ENCODE measurements at regions not wholly inside any gene's neighbourhood (a gene's known extent, or its start where the extent isn't known, plus 50 kb on each side); places are given as distances from the start of the nearest gene placed in this dataset.
A peak's percentile ranks its signal among the peaks of the same experiment; 100 is the strongest.

GRCh38 chr4:52266537-52267137 lies 215.5 kb downstream of the SPATA18 start:
- Histone ChIP-seq H3K79me2 (ENCODE audit: control insufficient read depth, insufficient read depth, low read length) (no peaks in the 10 kb centered on the region), H3K36me3 (ENCODE audit: control insufficient read depth, insufficient read depth, low read length) (no peaks in the 10 kb centered on the region), H2BK120ac (ENCODE audit: low read depth, low read length) (no peak overlapping the region), H3K4me3 (ENCODE audit: low read length) (no peak overlapping the region), H3K27me3 (ENCODE audit: insufficient read depth, low read length, poor library complexity) (no peaks in the 10 kb centered on the region), H3K4me2 (ENCODE audit: low read length) (no peak overlapping the region), H3K18ac (ENCODE audit: low read length) (no peak overlapping the region), H3K9ac (ENCODE audit: low read length) (no peak overlapping the region), H3K23ac (ENCODE audit: low read length) (no peak overlapping the region), H3K56ac (ENCODE audit: low read length) (no peak overlapping the region), H4K8ac (ENCODE audit: low read depth, low read length) (no peak overlapping the region), H3K27ac (ENCODE audit: low read depth, low read length) (no peak overlapping the region), H2BK5ac (ENCODE audit: low read length) (peak overlapping the region; percentile 62), H4K5ac (ENCODE audit: low read length) (peak overlapping the region; percentile 37), H3K79me1 (ENCODE audit: low read length) (no peaks in the 10 kb centered on the region), H3K4me1 (ENCODE audit: control insufficient read depth, low read depth, low read length) (no peaks in the 10 kb centered on the region), H2AK5ac (ENCODE audit: low read length) (no peak overlapping the region), H3K4ac (ENCODE audit: low read depth, low read length) (no peak overlapping the region), H2BK15ac (replicated peaks; ENCODE audit: low read depth) (no peak overlapping the region)
- DNase-seq: peak; percentile 55

- Histone ChIP-seq H2AK5ac (ENCODE audit: low read length) (no peak overlapping the region), H3K56ac (ENCODE audit: low read length) (no peak overlapping the region), H3K4me2 (ENCODE audit: low read length) (no peak overlapping the region), H2BK15ac (replicated peaks; ENCODE audit: low read depth) (no peak overlapping the region), H3K4me1 (ENCODE audit: control insufficient read depth, low read depth, low read length) (no peaks in the 10 kb centered on the region), H3K36me3 (ENCODE audit: control insufficient read depth, insufficient read depth, low read length) (no peaks in the 10 kb centered on the region), H2BK5ac (ENCODE audit: low read length) (no peak overlapping the region), H2BK120ac (ENCODE audit: low read depth, low read length) (no peak overlapping the region), H3K9ac (ENCODE audit: low read length) (no peak overlapping the region), H3K27me3 (ENCODE audit: insufficient read depth, low read length, poor library complexity) (no peaks in the 10 kb centered on the region), H3K27ac (ENCODE audit: low read depth, low read length) (no peak overlapping the region), H4K5ac (ENCODE audit: low read length) (no peak overlapping the region), H3K4me3 (ENCODE audit: low read length) (no peak overlapping the region), H3K23ac (ENCODE audit: low read length) (no peak overlapping the region), H3K79me2 (ENCODE audit: control insufficient read depth, insufficient read depth, low read length) (no peaks in the 10 kb centered on the region), H3K79me1 (ENCODE audit: low read length) (no peaks in the 10 kb centered on the region), H3K18ac (ENCODE audit: low read length) (no peak overlapping the region), H3K4ac (ENCODE audit: low read depth, low read length) (no peak overlapping the region), H4K8ac (ENCODE audit: low read depth, low read length) (no peak overlapping the region)
- DNase-seq: no peak
Observed at GRCh38 chr4:52269761-52270160, 218.7 kb downstream of the SPATA18 start.

GRCh38 chr4:52273885-52274284 lies 222.8 kb downstream of the SPATA18 start:
- Histone ChIP-seq H3K9ac (ENCODE audit: low read length) (no peak overlapping the region), H3K23ac (ENCODE audit: low read length) (no peak overlapping the region), H3K4me3 (ENCODE audit: low read length) (no peak overlapping the region), H3K36me3 (ENCODE audit: control insufficient read depth, insufficient read depth, low read length) (no peaks in the 10 kb centered on the region), H4K5ac (ENCODE audit: low read length) (no peak overlapping the region), H3K56ac (ENCODE audit: low read length) (no peak overlapping the region), H3K79me2 (ENCODE audit: control insufficient read depth, insufficient read depth, low read length) (no peaks in the 10 kb centered on the region), H3K79me1 (ENCODE audit: low read length) (no peaks in the 10 kb centered on the region), H4K8ac (ENCODE audit: low read depth, low read length) (no peak overlapping the region), H2BK120ac (ENCODE audit: low read depth, low read length) (no peak overlapping the region), H3K4ac (ENCODE audit: low read depth, low read length) (no peak overlapping the region), H3K4me1 (ENCODE audit: control insufficient read depth, low read depth, low read length) (no peaks in the 10 kb centered on the region), H2AK5ac (ENCODE audit: low read length) (no peak overlapping the region), H3K18ac (ENCODE audit: low read length) (no peak overlapping the region), H2BK5ac (ENCODE audit: low read length) (no peak overlapping the region), H3K27me3 (ENCODE audit: insufficient read depth, low read length, poor library complexity) (no peaks in the 10 kb centered on the region), H3K4me2 (ENCODE audit: low read length) (no peak overlapping the region), H2BK15ac (replicated peaks; ENCODE audit: low read depth) (no peak overlapping the region), H3K27ac (ENCODE audit: low read depth, low read length) (no peak overlapping the region)
- DNase-seq: no peak

- no peak overlapping the region for H3K23ac ChIP-seq (ENCODE audit: low read length)
- H3K4me2 ChIP-seq (ENCODE audit: low read length): no peak overlapping the region
- H3K27ac ChIP-seq (ENCODE audit: low read depth, low read length): no peak overlapping the region
- H3K36me3 ChIP-seq (ENCODE audit: control insufficient read depth, insufficient read depth, low read length): no peaks in the 10 kb centered on the region
- H3K79me1 ChIP-seq (ENCODE audit: low read length): no peaks in the 10 kb centered on the region
- H2BK15ac ChIP-seq (replicated peaks; ENCODE audit: low read depth): no peak overlapping the region
- no peaks in the 10 kb centered on the region for H3K4me1 ChIP-seq (ENCODE audit: control insufficient read depth, low read depth, low read length)
- no peaks in the 10 kb centered on the region for H3K79me2 ChIP-seq (ENCODE audit: control insufficient read depth, insufficient read depth, low read length)
- no peak overlapping the region for H3K18ac ChIP-seq (ENCODE audit: low read length)
- no peak overlapping the region for H2BK5ac ChIP-seq (ENCODE audit: low read length)
- no peak overlapping the region for H3K56ac ChIP-seq (ENCODE audit: low read length)
- peak overlapping the region; percentile 49 for H2BK120ac ChIP-seq (ENCODE audit: low read depth, low read length)
- no peak overlapping the region for H4K8ac ChIP-seq (ENCODE audit: low read depth, low read length)
- no peak overlapping the region for H3K9ac ChIP-seq (ENCODE audit: low read length)
- no peak overlapping the region for H3K4me3 ChIP-seq (ENCODE audit: low read length)
- no peaks in the 10 kb centered on the region for H3K27me3 ChIP-seq (ENCODE audit: insufficient read depth, low read length, poor library complexity)
- no peak overlapping the region for H2AK5ac ChIP-seq (ENCODE audit: low read length)
- WGBS (ENCODE audit: extremely low coverage, insufficient coverage, low lambda C conversion rate): no CpG with 5 or more reads among the region's 4 CpGs
- DNase-seq: no peak
- H4K5ac ChIP-seq (ENCODE audit: low read length): no peak overlapping the region
- H3K4ac ChIP-seq (ENCODE audit: low read depth, low read length): no peak overlapping the region
Observed at GRCh38 chr4:52288212-52288855, 237.2 kb downstream of the SPATA18 start.

- Histone ChIP-seq H3K4ac (ENCODE audit: low read depth, low read length) (no peak overlapping the region), H3K9ac (ENCODE audit: low read length) (no peak overlapping the region), H3K23ac (ENCODE audit: low read length) (no peak overlapping the region), H4K8ac (ENCODE audit: low read depth, low read length) (peak overlapping the region; percentile 56), H3K36me3 (ENCODE audit: control insufficient read depth, insufficient read depth, low read length) (no peaks in the 10 kb centered on the region), H4K5ac (ENCODE audit: low read length) (no peak overlapping the region), H2BK5ac (ENCODE audit: low read length) (no peak overlapping the region), H3K27ac (ENCODE audit: low read depth, low read length) (no peak overlapping the region), H3K4me1 (ENCODE audit: control insufficient read depth, low read depth, low read length) (no peaks in the 10 kb centered on the region), H3K79me2 (ENCODE audit: control insufficient read depth, insufficient read depth, low read length) (no peaks in the 10 kb centered on the region), H3K79me1 (ENCODE audit: low read length) (no peaks in the 10 kb centered on the region), H2BK15ac (replicated peaks; ENCODE audit: low read depth) (no peak overlapping the region), H2BK120ac (ENCODE audit: low read depth, low read length) (no peak overlapping the region), H3K27me3 (ENCODE audit: insufficient read depth, low read length, poor library complexity) (no peaks in the 10 kb centered on the region), H3K4me2 (ENCODE audit: low read length) (no peak overlapping the region), H3K56ac (ENCODE audit: low read length) (no peak overlapping the region), H2AK5ac (ENCODE audit: low read length) (no peak overlapping the region), H3K4me3 (ENCODE audit: low read length) (no peak overlapping the region), H3K18ac (ENCODE audit: low read length) (no peak overlapping the region)
- DNase-seq: no peak
- WGBS (ENCODE audit: extremely low coverage, insufficient coverage, low lambda C conversion rate): no CpG with 5 or more reads among the region's 4 CpGs
Observed at GRCh38 chr4:52290466-52290865, 239.4 kb downstream of the SPATA18 start.

GRCh38 chr4:52292245-52292644 lies 241.1 kb downstream of the SPATA18 start:
- H3K4ac ChIP-seq (ENCODE audit: low read depth, low read length): no peak overlapping the region
- H3K23ac ChIP-seq (ENCODE audit: low read length): no peak overlapping the region
- no peaks in the 10 kb centered on the region for H3K79me2 ChIP-seq (ENCODE audit: control insufficient read depth, insufficient read depth, low read length)
- no peaks in the 10 kb centered on the region for H3K79me1 ChIP-seq (ENCODE audit: low read length)
- no peak overlapping the region for H3K4me3 ChIP-seq (ENCODE audit: low read length)
- H3K18ac ChIP-seq (ENCODE audit: low read length): no peak overlapping the region
- no peak overlapping the region for H2BK5ac ChIP-seq (ENCODE audit: low read length)
- no peak overlapping the region for H3K56ac ChIP-seq (ENCODE audit: low read length)
- H3K9ac ChIP-seq (ENCODE audit: low read length): no peak overlapping the region
- H3K27ac ChIP-seq (ENCODE audit: low read depth, low read length): no peak overlapping the region
- H3K4me1 ChIP-seq (ENCODE audit: control insufficient read depth, low read depth, low read length): no peaks in the 10 kb centered on the region
- H4K5ac ChIP-seq (ENCODE audit: low read length): no peak overlapping the region
- DNase-seq: peak; percentile 13
- H4K8ac ChIP-seq (ENCODE audit: low read depth, low read length): no peak overlapping the region
- H3K36me3 ChIP-seq (ENCODE audit: control insufficient read depth, insufficient read depth, low read length): no peaks in the 10 kb centered on the region
- no peak overlapping the region for H2AK5ac ChIP-seq (ENCODE audit: low read length)
- no peak overlapping the region for H3K4me2 ChIP-seq (ENCODE audit: low read length)
- H3K27me3 ChIP-seq (ENCODE audit: insufficient read depth, low read length, poor library complexity): no peaks in the 10 kb centered on the region
- H2BK120ac ChIP-seq (ENCODE audit: low read depth, low read length): no peak overlapping the region
- H2BK15ac ChIP-seq (replicated peaks; ENCODE audit: low read depth): no peak overlapping the region
